ENCODE measurements at regions not wholly inside any gene's neighbourhood (a gene's known extent, or its start where the extent isn't known, plus 50 kb on each side); places are given as distances from the start of the nearest gene placed in this dataset.

DNA sequence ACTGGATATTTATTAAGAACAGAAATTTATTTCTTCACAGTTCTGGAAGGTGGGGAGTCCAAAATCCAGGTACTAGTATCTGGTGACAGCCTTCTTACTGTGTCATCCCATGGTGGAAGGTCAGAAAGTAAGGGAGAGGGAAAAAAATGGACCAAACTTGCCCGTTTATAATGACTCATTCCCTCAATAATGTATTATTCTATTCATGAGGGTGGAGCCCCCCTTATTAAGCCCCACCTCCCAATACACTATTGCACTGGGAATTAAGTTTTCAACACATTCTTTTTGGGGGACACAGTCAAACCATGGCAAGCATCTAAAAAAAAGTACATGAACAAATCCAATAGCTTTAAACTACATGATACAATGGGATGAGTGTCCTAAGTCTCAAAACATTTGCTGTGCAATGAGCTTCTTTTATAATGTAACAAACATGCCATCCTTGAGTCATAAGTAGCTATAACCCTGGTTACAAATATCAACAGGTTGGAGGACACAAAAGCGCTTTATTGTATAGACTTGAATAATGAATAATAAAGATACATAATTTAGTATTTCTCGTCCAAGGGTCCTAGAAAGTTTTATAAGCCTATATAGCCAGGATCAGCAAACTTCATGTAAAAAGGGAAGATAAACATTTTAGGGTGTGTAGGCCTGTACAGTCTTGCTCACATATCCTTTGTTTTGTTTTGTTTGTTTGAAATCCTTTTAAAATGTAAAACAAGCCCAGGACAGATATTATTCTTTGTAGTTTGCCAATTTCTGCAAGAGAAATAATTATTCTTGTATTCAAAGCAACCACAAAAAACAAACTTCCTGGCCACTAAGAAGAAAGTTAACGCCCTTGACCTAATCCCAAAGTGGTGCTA lies 160.6 kb upstream of the RAP2B start:
- Histone ChIP-seq H3K27ac (no peak overlapping the region), H3K4me2 (no peak overlapping the region), H3K9me3 (no peaks in the 10 kb centered on the region), H3K4me1 (no peaks in the 10 kb centered on the region), H3K4me3 (no peak overlapping the region)
- no peak for ATAC-seq
- WGBS (ENCODE audit: missing lambda C conversion rate): 49% methylated on average over 4 of the region's 4 CpGs
- CTCF ChIA-PET: no interaction called here
- POLR2A ChIA-PET: no interaction called here
- no peak for TF ChIP-seq ZFP36 (IDR thresholded peaks at IDR 0.05; ENCODE audit: borderline replicate concordance, partially characterized antibody)
- TF ChIP-seq, protein P1, sequence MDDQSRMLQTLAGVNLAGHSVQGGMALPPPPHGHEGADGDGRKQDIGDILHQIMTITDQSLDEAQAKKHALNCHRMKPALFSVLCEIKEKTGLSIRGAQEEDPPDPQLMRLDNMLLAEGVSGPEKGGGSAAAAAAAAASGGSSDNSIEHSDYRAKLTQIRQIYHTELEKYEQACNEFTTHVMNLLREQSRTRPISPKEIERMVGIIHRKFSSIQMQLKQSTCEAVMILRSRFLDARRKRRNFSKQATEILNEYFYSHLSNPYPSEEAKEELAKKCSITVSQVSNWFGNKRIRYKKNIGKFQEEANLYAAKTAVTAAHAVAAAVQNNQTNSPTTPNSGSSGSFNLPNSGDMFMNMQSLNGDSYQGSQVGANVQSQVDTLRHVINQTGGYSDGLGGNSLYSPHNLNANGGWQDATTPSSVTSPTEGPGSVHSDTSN (IDR thresholded peaks at IDR 0.05): no peak
- no peak for TF ChIP-seq FOSB (CRISPR knock-in tag; IDR thresholded peaks at IDR 0.05)
- no peak for TF ChIP-seq ZC3H11A (IDR thresholded peaks at IDR 0.05)
- TF ChIP-seq MAZ (IDR thresholded peaks at IDR 0.05; ENCODE audit: borderline replicate concordance, low read depth, low read length): no peak
- TF ChIP-seq BHLHE40 (IDR thresholded peaks at IDR 0.05; ENCODE audit: low read depth, low read length): no peak
- TF ChIP-seq ZNF302 (CRISPR knock-in tag; IDR thresholded peaks at IDR 0.05): no peak
- TF ChIP-seq SMC3 (IDR thresholded peaks at IDR 0.05): no peak
- TF ChIP-seq RCOR1 (IDR thresholded peaks at IDR 0.05; ENCODE audit: low read depth, low read length): no peak
- TF ChIP-seq PHF8 (IDR thresholded peaks at IDR 0.05; ENCODE audit: borderline replicate concordance, low read depth): no peak
- TF ChIP-seq EHF (CRISPR knock-in tag; IDR thresholded peaks at IDR 0.05): no peak
- TF ChIP-seq, protein P2, sequence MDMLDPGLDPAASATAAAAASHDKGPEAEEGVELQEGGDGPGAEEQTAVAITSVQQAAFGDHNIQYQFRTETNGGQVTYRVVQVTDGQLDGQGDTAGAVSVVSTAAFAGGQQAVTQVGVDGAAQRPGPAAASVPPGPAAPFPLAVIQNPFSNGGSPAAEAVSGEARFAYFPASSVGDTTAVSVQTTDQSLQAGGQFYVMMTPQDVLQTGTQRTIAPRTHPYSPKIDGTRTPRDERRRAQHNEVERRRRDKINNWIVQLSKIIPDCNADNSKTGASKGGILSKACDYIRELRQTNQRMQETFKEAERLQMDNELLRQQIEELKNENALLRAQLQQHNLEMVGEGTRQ (IDR thresholded peaks at IDR 0.05): no peak
- no peak for TF ChIP-seq TFCP2L1 (CRISPR knock-in tag; IDR thresholded peaks at IDR 0.05)
- TF ChIP-seq, protein P3, sequence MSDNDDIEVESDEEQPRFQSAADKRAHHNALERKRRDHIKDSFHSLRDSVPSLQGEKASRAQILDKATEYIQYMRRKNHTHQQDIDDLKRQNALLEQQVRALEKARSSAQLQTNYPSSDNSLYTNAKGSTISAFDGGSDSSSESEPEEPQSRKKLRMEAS (IDR thresholded peaks at IDR 0.05): no peak
- TF ChIP-seq GATA3 (IDR thresholded peaks at IDR 0.05; ENCODE audit: borderline replicate concordance): no peak
- no peak for TF ChIP-seq SREBF2 (IDR thresholded peaks at IDR 0.05)
- FAIRE-seq: no peak
- DNase-seq (ENCODE audit: low read depth in 1 of 2, low spot score in 1 of 2): no peak

DNA sequence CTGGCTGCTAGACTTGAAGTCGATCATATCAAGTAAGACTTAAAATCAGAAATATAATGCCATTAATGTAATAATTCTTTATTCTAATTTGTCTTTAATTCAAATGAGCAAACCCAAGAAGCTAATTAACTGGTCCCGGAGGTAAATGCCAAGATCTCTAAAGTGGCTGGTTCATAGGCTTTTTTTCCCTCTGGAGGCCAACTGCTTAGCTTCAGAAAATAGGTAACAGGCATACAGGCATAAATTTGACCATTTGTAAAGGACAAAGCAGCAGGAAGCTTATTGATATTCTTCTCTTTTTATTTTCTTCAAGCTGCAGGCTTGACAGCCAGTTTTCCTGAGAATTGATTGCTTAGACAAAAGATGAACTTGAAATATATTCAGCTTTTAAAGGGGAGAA lies 158.6 kb upstream of the RAP2B start:
- POLR2A ChIA-PET: no interaction called here
- CTCF ChIA-PET: interaction anchor here (0.8 to 1.1 kb wide), 2 partner anchors 11 to 528 kb away, joined by 3 to 4 read pairs; no protein-coding TSS in a partner anchor
- no peak for DNase-seq (ENCODE audit: low read depth in 1 of 2, low spot score in 1 of 2)
- H3K9me3 ChIP-seq: no peaks in the 10 kb centered on the region
- no peak for ATAC-seq
- no peak overlapping the region for H3K4me2 ChIP-seq
- WGBS (ENCODE audit: missing lambda C conversion rate): 44% methylated on average over 2 of the region's 2 CpGs
- no peak overlapping the region for H3K4me3 ChIP-seq
- no peak overlapping the region for H3K27ac ChIP-seq
- no peak for TF ChIP-seq RNF2 (IDR thresholded peaks at IDR 0.05; ENCODE audit: borderline replicate concordance, low read depth)
- TF ChIP-seq, protein P4, sequence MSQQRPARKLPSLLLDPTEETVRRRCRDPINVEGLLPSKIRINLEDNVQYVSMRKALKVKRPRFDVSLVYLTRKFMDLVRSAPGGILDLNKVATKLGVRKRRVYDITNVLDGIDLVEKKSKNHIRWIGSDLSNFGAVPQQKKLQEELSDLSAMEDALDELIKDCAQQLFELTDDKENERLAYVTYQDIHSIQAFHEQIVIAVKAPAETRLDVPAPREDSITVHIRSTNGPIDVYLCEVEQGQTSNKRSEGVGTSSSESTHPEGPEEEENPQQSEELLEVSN (IDR thresholded peaks at IDR 0.05; ENCODE audit: borderline replicate concordance, low read depth): no peak
- no peaks in the 10 kb centered on the region for H3K4me1 ChIP-seq
- no peak for FAIRE-seq

DNA sequence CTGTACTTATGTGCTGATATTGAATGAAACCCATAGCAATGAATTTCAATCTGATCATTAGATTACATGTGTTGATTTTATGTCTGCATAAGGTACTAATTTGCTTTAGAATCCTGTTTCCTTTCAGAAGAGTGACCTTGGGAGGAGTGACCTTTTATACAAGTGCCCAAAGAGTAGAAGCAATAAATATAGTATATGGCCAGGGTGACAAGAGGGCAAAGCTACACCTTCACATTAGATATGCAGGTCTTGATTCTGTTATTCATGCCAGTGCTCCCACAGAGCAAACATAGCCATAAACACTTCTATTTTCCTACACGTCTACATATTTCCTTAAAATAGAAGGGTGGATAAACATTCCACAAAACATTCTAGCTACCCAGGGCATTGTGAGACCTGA lies 158.2 kb upstream of the RAP2B start:
- H3K4me3 ChIP-seq: no peak overlapping the region
- no peak overlapping the region for H3K27ac ChIP-seq
- POLR2A ChIA-PET: no interaction called here
- H3K4me1 ChIP-seq: no peaks in the 10 kb centered on the region
- CTCF ChIA-PET: interaction anchor here (0.8 to 1.1 kb wide), 2 partner anchors 11 to 529 kb away, joined by 3 to 4 read pairs; no protein-coding TSS in a partner anchor
- FAIRE-seq (no peak), DNase-seq (ENCODE audit: low read depth in 1 of 2, low spot score in 1 of 2) (no peak), ATAC-seq (no peak)
- H3K4me2 ChIP-seq: no peak overlapping the region
- H3K9me3 ChIP-seq: no peaks in the 10 kb centered on the region
- WGBS (ENCODE audit: missing lambda C conversion rate): 54% methylated on average over 1 of the region's 1 CpG
- TF ChIP-seq HOXB5 (CRISPR knock-in tag; IDR thresholded peaks at IDR 0.05) (no peak), ZFP36 (IDR thresholded peaks at IDR 0.05; ENCODE audit: borderline replicate concordance, partially characterized antibody) (no peak), ZNF302 (CRISPR knock-in tag; IDR thresholded peaks at IDR 0.05) (no peak), RCOR1 (IDR thresholded peaks at IDR 0.05; ENCODE audit: low read depth, low read length) (no peak), TFCP2L1 (CRISPR knock-in tag; IDR thresholded peaks at IDR 0.05) (no peak), POLR2AphosphoS2 (conservative IDR thresholded peaks at IDR 0.05; ENCODE audit: low read length) (no peak), EHF (CRISPR knock-in tag; IDR thresholded peaks at IDR 0.05) (no peak), KDM1A (IDR thresholded peaks at IDR 0.05; ENCODE audit: low read depth) (no peak), CHD4 (IDR thresholded peaks at IDR 0.05; ENCODE audit: borderline replicate concordance) (no peak), HOXB13 (CRISPR knock-in tag; IDR thresholded peaks at IDR 0.05; ENCODE audit: low read depth) (no peak)
- TF ChIP-seq, protein P5, sequence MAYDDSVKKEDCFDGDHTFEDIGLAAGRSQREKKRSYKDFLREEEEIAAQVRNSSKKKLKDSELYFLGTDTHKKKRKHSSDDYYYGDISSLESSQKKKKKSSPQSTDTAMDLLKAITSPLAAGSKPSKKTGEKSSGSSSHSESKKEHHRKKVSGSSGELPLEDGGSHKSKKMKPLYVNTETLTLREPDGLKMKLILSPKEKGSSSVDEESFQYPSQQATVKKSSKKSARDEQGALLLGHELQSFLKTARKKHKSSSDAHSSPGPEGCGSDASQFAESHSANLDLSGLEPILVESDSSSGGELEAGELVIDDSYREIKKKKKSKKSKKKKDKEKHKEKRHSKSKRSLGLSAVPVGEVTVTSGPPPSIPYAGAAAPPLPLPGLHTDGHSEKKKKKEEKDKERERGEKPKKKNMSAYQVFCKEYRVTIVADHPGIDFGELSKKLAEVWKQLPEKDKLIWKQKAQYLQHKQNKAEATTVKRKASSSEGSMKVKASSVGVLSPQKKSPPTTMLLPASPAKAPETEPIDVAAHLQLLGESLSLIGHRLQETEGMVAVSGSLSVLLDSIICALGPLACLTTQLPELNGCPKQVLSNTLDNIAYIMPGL (CRISPR knock-in tag; IDR thresholded peaks at IDR 0.05; ENCODE audit: borderline replicate concordance): no peak
- TF ChIP-seq, protein P6, sequence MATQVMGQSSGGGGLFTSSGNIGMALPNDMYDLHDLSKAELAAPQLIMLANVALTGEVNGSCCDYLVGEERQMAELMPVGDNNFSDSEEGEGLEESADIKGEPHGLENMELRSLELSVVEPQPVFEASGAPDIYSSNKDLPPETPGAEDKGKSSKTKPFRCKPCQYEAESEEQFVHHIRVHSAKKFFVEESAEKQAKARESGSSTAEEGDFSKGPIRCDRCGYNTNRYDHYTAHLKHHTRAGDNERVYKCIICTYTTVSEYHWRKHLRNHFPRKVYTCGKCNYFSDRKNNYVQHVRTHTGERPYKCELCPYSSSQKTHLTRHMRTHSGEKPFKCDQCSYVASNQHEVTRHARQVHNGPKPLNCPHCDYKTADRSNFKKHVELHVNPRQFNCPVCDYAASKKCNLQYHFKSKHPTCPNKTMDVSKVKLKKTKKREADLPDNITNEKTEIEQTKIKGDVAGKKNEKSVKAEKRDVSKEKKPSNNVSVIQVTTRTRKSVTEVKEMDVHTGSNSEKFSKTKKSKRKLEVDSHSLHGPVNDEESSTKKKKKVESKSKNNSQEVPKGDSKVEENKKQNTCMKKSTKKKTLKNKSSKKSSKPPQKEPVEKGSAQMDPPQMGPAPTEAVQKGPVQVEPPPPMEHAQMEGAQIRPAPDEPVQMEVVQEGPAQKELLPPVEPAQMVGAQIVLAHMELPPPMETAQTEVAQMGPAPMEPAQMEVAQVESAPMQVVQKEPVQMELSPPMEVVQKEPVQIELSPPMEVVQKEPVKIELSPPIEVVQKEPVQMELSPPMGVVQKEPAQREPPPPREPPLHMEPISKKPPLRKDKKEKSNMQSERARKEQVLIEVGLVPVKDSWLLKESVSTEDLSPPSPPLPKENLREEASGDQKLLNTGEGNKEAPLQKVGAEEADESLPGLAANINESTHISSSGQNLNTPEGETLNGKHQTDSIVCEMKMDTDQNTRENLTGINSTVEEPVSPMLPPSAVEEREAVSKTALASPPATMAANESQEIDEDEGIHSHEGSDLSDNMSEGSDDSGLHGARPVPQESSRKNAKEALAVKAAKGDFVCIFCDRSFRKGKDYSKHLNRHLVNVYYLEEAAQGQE (IDR thresholded peaks at IDR 0.05): no peak
